Progenitor cell of endocrine pancreas (in vitro differentiated cells): ENCODE measurements at regions not wholly inside any gene's neighbourhood (a gene's known extent, or its start where the extent isn't known, plus 50 kb on each side); places are given as distances from the start of the nearest gene placed in this dataset.
"Not testable (repeated sequence)": the region's sequence is repeated elsewhere in the genome, so short reads cannot be mapped to it uniquely, and the experiment has no call there.

Source experiments
- DNase-seq: peaks from one replicate; pipeline ENCODE4 v3.0.0; 2021; ENCODE audit warnings: low spot score; ENCODE audit not compliant: unreplicated experiment
- H3K27ac Mint-ChIP-seq: 2 replicates; pipeline ENCODE4 v1.8.0; 2021; ENCODE audit warnings: mild to moderate bottlenecking, moderate library complexity, mixed read lengths
- H3K27me3 Mint-ChIP-seq: 2 replicates; pipeline ENCODE4 v1.8.0; 2021; ENCODE audit warnings: mixed read lengths
- H3K36me3 Mint-ChIP-seq: 2 replicates; pipeline ENCODE4 v1.8.0; 2022; ENCODE audit warnings: mixed read lengths; ENCODE audit not compliant: insufficient read depth
- H3K4me1 Mint-ChIP-seq: 2 replicates; pipeline ENCODE4 v1.8.0; 2021; ENCODE audit warnings: low read depth, mixed read lengths
- H3K4me3 Mint-ChIP-seq: 2 replicates; pipeline ENCODE4 v1.8.0; 2021; ENCODE audit warnings: low read depth, mild to moderate bottlenecking, moderate library complexity, mixed read lengths
- H3K9me3 Mint-ChIP-seq: 2 replicates; pipeline ENCODE4 v1.8.0; 2021; ENCODE audit warnings: low read depth, mixed read lengths
- CTCF ChIP-seq: fragments of 200-600 bp; sonication (generic); IDR thresholded peaks from one replicate; pipeline ENCODE4 v1.5.0; 2021; ENCODE audit warnings: antibody characterized with exemption, mild to moderate bottlenecking; ENCODE audit not compliant: unreplicated experiment

DNA sequence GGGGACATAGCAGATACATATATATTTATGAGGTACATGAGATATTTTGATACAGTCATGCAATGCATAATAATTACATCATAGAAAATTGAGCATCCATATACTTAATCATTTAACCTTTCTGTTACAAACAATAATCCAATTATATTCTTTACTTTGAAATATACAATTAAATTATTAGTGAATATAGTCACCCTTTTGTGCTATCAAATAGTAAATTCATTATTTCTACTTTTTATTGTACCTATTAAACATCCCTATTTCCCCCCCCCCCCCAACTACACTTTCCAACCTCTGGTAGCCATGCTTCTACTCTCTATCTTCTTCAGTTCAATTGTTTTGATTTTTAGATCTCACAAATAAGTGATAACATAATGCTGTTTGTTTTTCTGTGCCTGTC is 719.1 kb downstream of the ZBBX start:
- no peak for TF ChIP-seq CTCF
- no peaks in the 10 kb centered on the region for H3K4me1 Mint-ChIP-seq
- H3K4me3 Mint-ChIP-seq = no peak overlapping the region
- no peak for DNase-seq
- no peaks in the 10 kb centered on the region for H3K27me3 Mint-ChIP-seq
- H3K9me3 Mint-ChIP-seq = peaks cover 40% of the 10 kb centered on the region
- H3K36me3 Mint-ChIP-seq = no peaks in the 10 kb centered on the region
- H3K27ac Mint-ChIP-seq = no peak overlapping the region

DNA sequence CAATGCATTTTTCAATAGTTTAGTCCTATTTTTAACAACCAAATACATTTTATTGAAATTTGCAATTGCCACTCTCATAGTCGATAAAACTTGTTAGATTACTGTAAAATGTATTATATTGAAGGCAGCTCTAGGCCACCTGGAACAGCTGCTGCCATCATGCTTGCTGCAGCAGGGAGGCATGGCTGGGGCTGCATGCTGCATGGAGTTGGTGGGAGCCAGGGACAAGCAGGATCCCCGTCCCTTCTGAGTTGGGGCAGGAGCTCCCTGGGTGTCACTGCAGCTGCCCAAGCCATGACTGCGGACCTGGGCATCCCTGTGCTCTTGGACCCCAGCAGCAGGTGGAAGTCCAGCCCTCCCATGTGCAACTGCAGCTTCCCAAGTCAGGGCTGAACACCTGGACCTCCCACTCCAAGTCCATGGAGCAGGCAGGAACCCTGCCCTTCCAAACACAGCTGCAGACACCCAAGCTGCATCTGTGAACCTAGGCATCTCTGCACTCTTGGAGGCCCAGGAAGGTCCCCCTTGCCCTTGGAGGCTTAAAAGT is 742.0 kb downstream of the ZBBX start:
- no peak for TF ChIP-seq CTCF
- no peak for DNase-seq
- no peaks in the 10 kb centered on the region for H3K27me3 Mint-ChIP-seq
- H3K4me1 Mint-ChIP-seq = no peaks in the 10 kb centered on the region
- H3K36me3 Mint-ChIP-seq = no peaks in the 10 kb centered on the region
- H3K4me3 Mint-ChIP-seq = no peak overlapping the region
- H3K9me3 Mint-ChIP-seq = no peaks in the 10 kb centered on the region
- H3K27ac Mint-ChIP-seq = no peak overlapping the region

DNA sequence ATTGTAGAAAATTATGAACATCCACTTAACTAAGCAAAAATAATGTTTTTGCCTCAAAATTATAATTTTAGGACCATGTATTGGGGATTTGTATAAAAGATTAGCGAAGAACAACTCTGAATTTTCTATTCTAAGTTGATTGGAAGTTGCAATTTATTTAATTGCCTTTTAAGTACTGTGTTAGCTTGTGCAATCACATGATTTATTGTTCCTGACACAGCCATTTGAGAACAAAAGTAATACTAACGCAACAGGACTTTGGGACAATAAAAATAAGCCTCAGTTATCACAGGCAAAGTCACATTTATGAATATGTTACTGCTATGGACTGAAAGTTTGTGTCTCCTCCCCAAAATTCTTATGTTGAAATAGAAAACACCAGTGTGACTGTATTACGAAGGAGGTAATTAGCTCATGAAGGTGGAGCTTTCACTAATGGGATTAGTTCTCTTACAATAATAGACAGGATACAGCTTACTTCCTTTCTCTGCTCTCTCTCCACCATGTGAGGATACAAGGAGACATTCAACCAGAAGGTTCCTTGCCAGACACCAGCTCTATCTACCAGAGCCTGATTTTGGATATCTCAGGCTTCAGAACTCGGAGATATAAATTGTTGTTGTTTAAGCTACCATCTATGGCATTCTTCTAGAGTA is 745.9 kb downstream of the ZBBX start:
- Mint-ChIP-seq H3K4me3 (no peak overlapping the region), H3K27ac (no peak overlapping the region), H3K36me3 (no peaks in the 10 kb centered on the region), H3K4me1 (no peaks in the 10 kb centered on the region), H3K27me3 (no peaks in the 10 kb centered on the region), H3K9me3 (no peaks in the 10 kb centered on the region)
- no peak for TF ChIP-seq CTCF
- no peak for DNase-seq

GRCh38 chr3:166630190-166630589 is 749.9 kb downstream of the ZBBX start:
- H3K36me3 Mint-ChIP-seq = no peaks in the 10 kb centered on the region

DNA sequence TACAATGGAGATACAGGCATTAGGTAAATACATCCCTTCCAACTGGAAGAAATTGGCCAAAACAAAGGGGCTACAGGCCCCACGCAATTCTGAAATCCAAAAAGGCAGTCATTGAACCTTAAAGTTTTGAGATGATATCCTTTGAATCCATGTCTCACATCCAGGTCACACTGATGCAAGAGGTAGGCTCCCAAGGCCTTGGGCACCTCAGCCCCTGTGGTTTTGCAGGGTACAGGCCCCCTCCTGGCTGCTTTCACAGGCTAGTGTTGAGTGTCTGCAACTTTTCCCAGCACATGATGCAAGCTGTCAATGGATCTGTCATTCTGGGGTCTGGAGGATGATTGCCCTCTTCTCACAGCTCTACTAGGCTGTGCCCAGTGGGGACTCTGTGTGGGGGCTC is 766.7 kb downstream of the ZBBX start:
- H3K27me3 Mint-ChIP-seq = no peaks in the 10 kb centered on the region
- H3K36me3 Mint-ChIP-seq = no peaks in the 10 kb centered on the region
- no peak for TF ChIP-seq CTCF
- no peaks in the 10 kb centered on the region for H3K4me1 Mint-ChIP-seq
- H3K27ac Mint-ChIP-seq = peak overlapping the region; percentile 27
- H3K4me3 Mint-ChIP-seq = no peak overlapping the region
- H3K9me3 Mint-ChIP-seq = peaks cover 3% of the 10 kb centered on the region
- DNase-seq = no peak

More at GRCh38 chr3:166630190-166630589, 749.9 kb downstream of the ZBBX start:
- TF ChIP-seq CTCF = no peak
- no peak overlapping the region for H3K27ac Mint-ChIP-seq
- H3K4me3 Mint-ChIP-seq = no peak overlapping the region
- no peaks in the 10 kb centered on the region for H3K4me1 Mint-ChIP-seq
- no peak for DNase-seq
- no peaks in the 10 kb centered on the region for H3K9me3 Mint-ChIP-seq
- no peaks in the 10 kb centered on the region for H3K27me3 Mint-ChIP-seq

DNA sequence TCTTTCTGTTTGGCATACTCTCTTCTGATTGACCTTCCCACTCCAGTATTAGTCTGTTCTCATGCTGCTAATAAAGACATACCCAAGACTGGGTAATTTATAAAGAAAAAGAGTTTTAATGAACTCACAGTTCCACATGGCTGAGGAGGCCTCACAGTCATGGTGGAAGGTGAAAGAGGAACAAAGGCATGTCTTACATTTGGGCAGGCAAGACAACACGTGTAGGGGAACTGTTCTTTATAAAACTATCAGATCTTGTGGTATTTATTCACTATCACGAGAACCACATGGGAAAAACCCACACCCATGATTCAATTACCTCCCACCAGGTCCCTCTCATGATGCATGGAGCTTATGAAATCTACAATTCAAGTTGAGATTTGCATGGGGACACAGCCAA is 767.3 kb downstream of the ZBBX start:
- not testable (repeated sequence) for H3K9me3 Mint-ChIP-seq, H3K36me3 Mint-ChIP-seq, H3K27me3 Mint-ChIP-seq, H3K27ac Mint-ChIP-seq, DNase-seq, H3K4me1 Mint-ChIP-seq, H3K4me3 Mint-ChIP-seq
